ENCODE measurements at regions not wholly inside any gene's neighbourhood (a gene's known extent, or its start where the extent isn't known, plus 50 kb on each side); places are given as distances from the start of the nearest gene placed in this dataset.

- no peaks in the 10 kb centered on the region for H3K27me3 ChIP-seq (ENCODE audit: control insufficient read depth, low read length)
- H3K36me3 ChIP-seq (ENCODE audit: control insufficient read depth, low read length) = no peaks in the 10 kb centered on the region
- H3K79me2 ChIP-seq (ENCODE audit: control insufficient read depth, low read length) = no peaks in the 10 kb centered on the region
- H3F3A ChIP-seq (ENCODE audit: control insufficient read depth, insufficient read depth) = no peaks in the 10 kb centered on the region
- H4K20me1 ChIP-seq (ENCODE audit: control insufficient read depth, insufficient read depth, low read depth, low read length) = no peaks in the 10 kb centered on the region
- H3K9me3 ChIP-seq (ENCODE audit: control insufficient read depth, insufficient read depth, low read length) = no peaks in the 10 kb centered on the region
- no peaks in the 10 kb centered on the region for H3K9me2 ChIP-seq (replicated peaks; ENCODE audit: control insufficient read depth, low read length)
- no peak overlapping the region for H3K27ac ChIP-seq (ENCODE audit: low read depth, low read length)
- no peaks in the 10 kb centered on the region for H3K4me1 ChIP-seq (ENCODE audit: control insufficient read depth, low read length)
- TF ChIP-seq CTCF (IDR thresholded peaks at IDR 0.05; ENCODE audit: low read depth, low read length, poor library complexity, severe bottlenecking) = no peak
- H3K4me2 ChIP-seq (ENCODE audit: low read length) = no peak overlapping the region
- H3K4me3 ChIP-seq (ENCODE audit: low read length) = no peak overlapping the region
These were observed 94.3 kb upstream of the KCTD1 start for GRCh38 chr18:26642440-26643348.

DNA sequence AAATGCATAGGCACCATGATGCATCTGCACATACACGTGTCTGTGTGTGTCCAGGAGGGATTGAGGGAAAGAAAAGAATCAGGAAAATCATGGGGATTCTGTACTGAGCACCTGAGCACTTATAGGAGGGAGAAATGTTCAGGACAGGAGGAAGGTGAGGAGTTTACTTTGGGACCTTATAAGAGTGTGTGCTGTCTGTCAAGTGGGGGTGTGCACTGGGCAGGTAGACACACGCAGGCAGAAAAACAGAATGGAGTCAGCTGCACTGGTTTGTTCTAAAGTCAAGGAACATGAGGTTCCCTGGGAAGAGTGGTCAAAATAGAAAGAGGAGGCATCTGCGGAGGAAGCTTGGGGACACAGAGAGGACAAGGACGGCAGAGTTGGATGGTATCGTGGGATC, 92.2 kb upstream of the KCTD1 start:
- no peak overlapping the region for H3K4me3 ChIP-seq (ENCODE audit: low read length)
- H3K4me2 ChIP-seq (ENCODE audit: low read length) = no peak overlapping the region
- H3K79me2 ChIP-seq (ENCODE audit: control insufficient read depth, low read length) = no peaks in the 10 kb centered on the region
- no peaks in the 10 kb centered on the region for H3K27me3 ChIP-seq (ENCODE audit: control insufficient read depth, low read length)
- H3K36me3 ChIP-seq (ENCODE audit: control insufficient read depth, low read length) = no peaks in the 10 kb centered on the region
- no peaks in the 10 kb centered on the region for H3K4me1 ChIP-seq (ENCODE audit: control insufficient read depth, low read length)
- H3K9me3 ChIP-seq (ENCODE audit: control insufficient read depth, insufficient read depth, low read length) = no peaks in the 10 kb centered on the region
- no peaks in the 10 kb centered on the region for H3F3A ChIP-seq (ENCODE audit: control insufficient read depth, insufficient read depth)
- TF ChIP-seq CTCF (IDR thresholded peaks at IDR 0.05; ENCODE audit: low read depth, low read length, poor library complexity, severe bottlenecking) = no peak
- TF ChIP-seq EZH2phosphoT487 (IDR thresholded peaks at IDR 0.05; ENCODE audit: borderline replicate concordance, low read length) = no peak
- H3K9me2 ChIP-seq (replicated peaks; ENCODE audit: control insufficient read depth, low read length) = no peaks in the 10 kb centered on the region
- no peak overlapping the region for H3K27ac ChIP-seq (ENCODE audit: low read depth, low read length)
- H4K20me1 ChIP-seq (ENCODE audit: control insufficient read depth, insufficient read depth, low read depth, low read length) = no peaks in the 10 kb centered on the region

DNA sequence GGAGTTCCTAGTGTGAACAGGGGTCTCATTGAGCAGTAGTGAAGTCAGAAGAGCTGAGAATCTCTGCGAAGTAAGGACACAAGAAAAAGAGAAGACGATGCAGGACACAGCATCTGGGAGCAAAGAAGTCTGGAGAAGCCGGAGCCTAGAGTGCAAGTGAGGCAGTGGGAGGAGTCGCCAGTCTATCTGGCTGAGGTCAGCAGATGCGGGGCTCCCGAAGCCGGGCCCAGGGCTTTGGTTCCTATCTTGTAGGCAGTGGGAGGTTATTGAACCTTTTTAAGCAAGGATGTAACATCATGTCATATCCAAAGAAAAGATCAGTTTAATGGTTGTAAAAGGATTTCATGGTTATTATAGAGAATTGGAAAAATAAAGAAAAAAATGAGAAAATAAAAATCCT, 90.8 kb upstream of the KCTD1 start:
- no peak overlapping the region for H3K4me2 ChIP-seq (ENCODE audit: low read length)
- no peaks in the 10 kb centered on the region for H3K9me2 ChIP-seq (replicated peaks; ENCODE audit: control insufficient read depth, low read length)
- H4K20me1 ChIP-seq (ENCODE audit: control insufficient read depth, insufficient read depth, low read depth, low read length) = no peaks in the 10 kb centered on the region
- H3F3A ChIP-seq (ENCODE audit: control insufficient read depth, insufficient read depth) = no peaks in the 10 kb centered on the region
- no peak overlapping the region for H3K4me3 ChIP-seq (ENCODE audit: low read length)
- no peaks in the 10 kb centered on the region for H3K36me3 ChIP-seq (ENCODE audit: control insufficient read depth, low read length)
- no peaks in the 10 kb centered on the region for H3K4me1 ChIP-seq (ENCODE audit: control insufficient read depth, low read length)
- H3K27me3 ChIP-seq (ENCODE audit: control insufficient read depth, low read length) = no peaks in the 10 kb centered on the region
- H3K79me2 ChIP-seq (ENCODE audit: control insufficient read depth, low read length) = no peaks in the 10 kb centered on the region
- TF ChIP-seq EZH2phosphoT487 (IDR thresholded peaks at IDR 0.05; ENCODE audit: borderline replicate concordance, low read length) (no peak), CTCF (IDR thresholded peaks at IDR 0.05; ENCODE audit: low read depth, low read length, poor library complexity, severe bottlenecking) (no peak)
- H3K9me3 ChIP-seq (ENCODE audit: control insufficient read depth, insufficient read depth, low read length) = no peaks in the 10 kb centered on the region
- H3K27ac ChIP-seq (ENCODE audit: low read depth, low read length) = no peak overlapping the region
